ENCODE measurements at regions not wholly inside any gene's neighbourhood (a gene's known extent, or its start where the extent isn't known, plus 50 kb on each side); places are given as distances from the start of the nearest gene placed in this dataset.

- Histone ChIP-seq H3K27ac (no peak overlapping the region), H3K27me3 (no peaks in the 10 kb centered on the region), H3K4me1 (no peaks in the 10 kb centered on the region), H3K36me3 (no peaks in the 10 kb centered on the region), H3K4me3 (no peak overlapping the region), H3K9me3 (no peaks in the 10 kb centered on the region)
- DNase-seq (ENCODE audit: low spot score), result no peak
- no peak for TF ChIP-seq CTCF (IDR thresholded peaks at IDR 0.05)
Measured at GRCh38 chr6:62711750-62712149, 425.7 kb upstream of the KHDRBS2 start.

- Histone ChIP-seq H3K36me3 (no peaks in the 10 kb centered on the region), H3K4me1 (no peaks in the 10 kb centered on the region), H3K4me3 (no peak overlapping the region), H3K27ac (no peak overlapping the region), H3K27me3 (no peaks in the 10 kb centered on the region), H3K9me3 (no peaks in the 10 kb centered on the region)
- TF ChIP-seq CTCF (IDR thresholded peaks at IDR 0.05), result no peak
- DNase-seq (ENCODE audit: low spot score), result no peak
Measured at GRCh38 chr6:62707914-62708313, 421.9 kb upstream of the KHDRBS2 start.

- H3K27ac ChIP-seq, result no peak overlapping the region
- no peak overlapping the region for H3K4me3 ChIP-seq
- no peaks in the 10 kb centered on the region for H3K4me1 ChIP-seq
- H3K9me3 ChIP-seq, result no peaks in the 10 kb centered on the region
- no peaks in the 10 kb centered on the region for H3K27me3 ChIP-seq
- TF ChIP-seq CTCF (IDR thresholded peaks at IDR 0.05), result no peak
- no peaks in the 10 kb centered on the region for H3K36me3 ChIP-seq
- no peak for DNase-seq (ENCODE audit: low spot score)
Measured at GRCh38 chr6:62707156-62707555, 421.1 kb upstream of the KHDRBS2 start.

- H3K9me3 ChIP-seq, result peaks cover 0 to under 1% of the 10 kb centered on the region in 2 donors
- no peak for DNase-seq (ENCODE audit: low spot score)
- H3K27ac ChIP-seq, result no peak overlapping the region
- H3K27me3 ChIP-seq, result no peaks in the 10 kb centered on the region
- no peaks in the 10 kb centered on the region for H3K4me1 ChIP-seq
- no peaks in the 10 kb centered on the region for H3K36me3 ChIP-seq
- TF ChIP-seq CTCF (IDR thresholded peaks at IDR 0.05), result no peak
- no peak overlapping the region for H3K4me3 ChIP-seq
Measured at GRCh38 chr6:62683063-62683462, 397.0 kb upstream of the KHDRBS2 start.

- Histone ChIP-seq H3K27me3 (no peaks in the 10 kb centered on the region), H3K4me1 (no peaks in the 10 kb centered on the region), H3K4me3 (no peak overlapping the region), H3K36me3 (no peaks in the 10 kb centered on the region), H3K27ac (no peak overlapping the region), H3K9me3 (peaks cover 0 to 18% of the 10 kb centered on the region in 2 donors)
- no peak for DNase-seq (ENCODE audit: low spot score)
- TF ChIP-seq CTCF (IDR thresholded peaks at IDR 0.05), result no peak
Measured at GRCh38 chr6:62681108-62681507, 395.1 kb upstream of the KHDRBS2 start.

- TF ChIP-seq CTCF (IDR thresholded peaks at IDR 0.05), result no peak
- no peaks in the 10 kb centered on the region for H3K27me3 ChIP-seq
Measured at GRCh38 chr6:62672989-62673388, 387.0 kb upstream of the KHDRBS2 start.

More at GRCh38 chr6:62672989-62673388, 387.0 kb upstream of the KHDRBS2 start:
- H3K9me3 ChIP-seq, result peaks cover 0 to 20% of the 10 kb centered on the region in 2 donors
- H3K4me1 ChIP-seq, result no peaks in the 10 kb centered on the region
- H3K36me3 ChIP-seq, result no peaks in the 10 kb centered on the region
- no peak overlapping the region for H3K27ac ChIP-seq
- H3K4me3 ChIP-seq, result no peak overlapping the region
- no peak for DNase-seq (ENCODE audit: low spot score)
